ENCODE measurements at regions not wholly inside any gene's neighbourhood (a gene's known extent, or its start where the extent isn't known, plus 50 kb on each side); places are given as distances from the start of the nearest gene placed in this dataset.

DNA sequence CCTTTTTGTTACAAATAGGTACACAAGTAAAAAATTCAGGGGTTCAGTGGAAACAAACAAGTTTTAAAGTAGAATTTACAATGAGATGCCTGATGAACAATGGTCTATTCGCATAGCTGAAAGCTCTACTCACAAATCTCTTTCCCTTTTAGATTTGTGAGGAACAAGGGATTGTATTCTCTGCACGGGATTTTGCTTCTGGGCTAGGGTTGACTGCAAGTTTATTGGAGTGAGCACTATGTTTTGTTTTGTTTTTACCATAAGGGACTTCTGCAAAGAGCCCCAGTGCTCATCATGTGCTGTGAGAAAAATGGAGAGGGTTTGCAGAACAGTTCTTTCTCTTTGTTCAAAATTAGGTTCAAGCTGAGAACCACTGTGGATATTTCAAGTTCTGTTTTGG lies 160.5 kb downstream of the DLEU7 start:
- no peak for TF ChIP-seq CTCF (IDR thresholded peaks at IDR 0.05; ENCODE audit: borderline replicate concordance, extremely low read depth, low read length, poor library complexity, severe bottlenecking)
- TF ChIP-seq EZH2 (IDR thresholded peaks at IDR 0.05; ENCODE audit: borderline replicate concordance, low read depth, low read length, severe bottlenecking): no peak
